Stimulated activated CD8-positive, alpha-beta memory T cell treated with anti-CD3 and anti-CD28 coated beads, Interleukin-7, amount 100 ng/mL, for 4 hours (primary cell): ENCODE measurements at regions not wholly inside any gene's neighbourhood (a gene's known extent, or its start where the extent isn't known, plus 50 kb on each side); places are given as distances from the start of the nearest gene placed in this dataset.
"Not testable (repeated sequence)": the region's sequence is repeated elsewhere in the genome, so short reads cannot be mapped to it uniquely, and the experiment has no call there.

Experiments used
- DNase-seq, 2 donors: peaks; one replicate each; pipeline ENCODE4 v3.0.0-alpha.2; 2020; ENCODE audit warnings: low read depth in 2 of 2

DNA sequence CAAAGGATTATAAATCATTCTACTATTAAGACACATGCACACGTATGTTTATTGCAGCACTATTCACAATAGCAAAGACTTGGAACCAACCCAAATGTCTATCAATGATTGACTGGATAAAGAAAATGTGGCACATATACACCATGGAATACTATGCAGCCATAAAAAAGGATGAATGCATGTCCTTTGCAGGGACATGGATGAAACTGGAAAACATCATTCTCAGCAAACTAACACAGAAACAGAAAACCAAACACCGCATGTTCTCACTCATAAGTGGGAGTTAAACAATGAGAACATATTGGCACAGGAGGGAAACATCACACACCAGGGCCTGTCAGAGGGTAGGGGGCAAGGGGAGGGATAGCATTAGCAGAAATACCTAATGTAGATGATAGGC, 646.7 kb upstream of the ARRDC3 start:
- DNase-seq = not testable (repeated sequence)

DNA sequence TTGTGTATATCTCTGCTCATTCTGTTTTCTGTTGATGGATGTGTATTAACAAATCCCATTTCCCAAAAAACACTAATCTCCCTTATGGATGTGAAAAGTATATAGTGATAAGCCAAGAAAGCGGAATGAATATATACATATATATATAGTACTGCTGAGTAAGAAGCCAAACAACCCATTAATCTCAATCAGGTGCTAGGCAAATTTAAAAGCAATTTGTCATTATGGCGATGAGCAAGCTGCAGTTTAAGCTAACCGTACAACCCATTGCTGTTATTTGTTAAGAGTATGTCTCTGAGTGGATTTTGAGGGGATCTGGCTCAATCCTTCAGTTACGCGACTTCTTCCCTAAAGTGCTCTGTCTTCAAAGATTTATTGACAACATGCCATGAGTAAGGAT, 640.4 kb upstream of the ARRDC3 start:
- DNase-seq = no peak

DNA sequence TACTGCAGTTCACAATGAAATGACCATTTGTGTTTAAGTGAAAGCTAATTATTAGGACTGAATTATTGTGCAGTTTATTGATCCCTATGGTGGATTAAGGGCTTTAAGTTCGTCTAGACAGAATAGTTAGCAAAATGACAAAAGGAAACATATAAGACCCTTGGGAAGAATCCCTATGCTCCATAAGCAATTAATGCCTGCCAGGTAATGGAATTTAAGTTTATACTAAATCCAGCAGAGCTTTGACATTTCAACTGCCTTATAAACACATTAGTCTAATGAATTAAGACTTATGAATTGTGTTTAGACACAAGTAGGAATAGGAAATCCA, 640.0 kb upstream of the ARRDC3 start:
- no peak for DNase-seq

DNA sequence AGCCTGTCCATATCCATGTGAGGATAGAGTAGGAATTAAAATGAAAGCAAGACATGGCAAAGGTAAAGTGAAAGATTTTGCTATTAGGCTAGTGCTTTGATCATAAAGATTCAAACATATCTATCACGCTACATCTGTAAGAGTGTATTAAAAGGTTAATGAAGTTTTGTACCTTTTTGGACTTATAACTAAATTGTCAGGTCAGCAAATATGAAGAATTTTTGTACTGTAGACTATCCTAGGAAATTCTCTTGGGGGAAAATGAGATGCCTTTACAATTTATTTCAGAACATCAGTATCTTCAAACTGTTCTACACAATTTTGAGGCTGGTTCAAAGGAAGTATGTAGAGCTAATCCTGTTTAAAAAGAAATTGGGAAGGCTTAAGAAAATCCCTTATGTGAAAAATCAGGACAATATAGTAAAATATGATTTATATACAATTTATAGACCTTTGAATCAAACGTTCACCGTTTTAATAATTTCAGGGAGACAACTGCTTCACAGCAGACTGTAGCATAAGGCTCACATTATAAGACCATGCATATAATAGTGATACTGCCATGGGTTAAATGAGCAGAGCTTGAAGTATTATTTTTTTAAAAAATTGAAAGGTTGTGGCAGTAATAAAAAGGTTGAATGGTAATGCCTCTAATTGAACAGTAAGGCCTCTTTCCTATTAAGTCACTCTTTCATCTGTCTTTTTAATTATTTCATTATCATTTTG, 639.5 kb upstream of the ARRDC3 start:
- no peak for DNase-seq

DNA sequence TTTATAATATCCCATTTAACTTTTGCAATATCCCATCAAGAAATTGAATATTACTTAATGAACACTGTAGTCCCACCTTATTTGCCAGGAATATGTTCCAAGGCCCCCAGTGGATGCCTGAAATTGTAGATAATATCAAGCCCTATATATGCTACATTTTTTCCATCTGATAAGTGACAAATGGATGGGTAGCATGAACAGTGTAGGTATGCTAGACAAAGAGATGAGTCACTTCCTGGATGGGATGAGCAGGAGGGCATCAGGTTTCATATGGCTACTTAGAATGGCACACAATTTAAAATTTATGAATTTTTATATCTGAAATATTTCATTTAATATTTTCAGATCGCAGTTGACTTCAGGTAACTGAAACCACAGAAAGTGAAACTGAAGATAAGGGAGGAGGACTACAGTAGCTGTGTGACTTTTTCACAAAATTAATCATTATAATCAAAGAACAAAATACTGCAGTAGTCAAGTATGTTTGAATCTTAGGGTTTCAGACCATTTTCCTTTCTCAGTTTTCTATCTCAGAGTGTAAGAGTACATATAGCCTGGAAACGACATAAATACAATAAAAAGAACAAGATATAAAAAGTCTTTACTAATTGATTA, 636.4 kb upstream of the ARRDC3 start:
- DNase-seq = no peak

DNA sequence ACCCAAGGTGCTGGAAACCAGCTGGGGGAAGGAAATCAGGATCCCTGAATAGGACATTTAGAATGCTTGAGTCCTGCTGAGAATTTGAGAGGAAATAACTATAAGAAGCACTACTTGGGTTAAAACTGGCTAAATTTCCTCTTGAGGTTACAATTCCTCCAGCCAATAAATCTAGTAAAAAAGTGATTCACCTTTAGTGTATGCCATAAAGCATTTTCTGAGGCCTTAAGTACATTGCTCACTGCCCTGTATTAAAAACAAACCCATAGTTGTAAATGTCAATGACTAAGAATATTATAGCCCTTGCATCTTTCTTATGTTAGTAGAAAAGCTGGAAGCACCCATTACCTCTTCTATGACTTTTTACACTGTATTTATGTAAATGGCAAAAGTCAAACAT, 634.7 kb upstream of the ARRDC3 start:
- no peak for DNase-seq

DNA sequence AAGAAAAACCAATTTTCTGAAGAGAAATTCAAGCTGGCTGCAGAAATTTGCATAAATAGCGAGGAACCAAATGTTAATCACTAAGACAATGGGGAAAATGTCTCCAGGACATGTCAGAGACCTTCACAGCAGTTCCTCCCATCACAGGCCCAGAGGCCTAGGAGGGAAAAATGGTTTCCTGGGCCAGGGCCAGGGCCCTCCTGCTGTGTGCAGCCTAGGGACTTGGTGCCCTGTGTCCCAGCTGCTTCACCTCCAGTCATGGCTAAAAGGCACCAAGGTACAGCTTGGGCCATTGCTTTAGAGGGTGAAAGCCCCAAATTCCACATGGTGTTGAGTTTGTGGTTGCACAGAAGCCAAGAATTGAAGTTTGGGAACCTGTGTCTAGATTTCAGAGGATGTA, 628.7 kb upstream of the ARRDC3 start:
- DNase-seq = not testable (repeated sequence)

DNA sequence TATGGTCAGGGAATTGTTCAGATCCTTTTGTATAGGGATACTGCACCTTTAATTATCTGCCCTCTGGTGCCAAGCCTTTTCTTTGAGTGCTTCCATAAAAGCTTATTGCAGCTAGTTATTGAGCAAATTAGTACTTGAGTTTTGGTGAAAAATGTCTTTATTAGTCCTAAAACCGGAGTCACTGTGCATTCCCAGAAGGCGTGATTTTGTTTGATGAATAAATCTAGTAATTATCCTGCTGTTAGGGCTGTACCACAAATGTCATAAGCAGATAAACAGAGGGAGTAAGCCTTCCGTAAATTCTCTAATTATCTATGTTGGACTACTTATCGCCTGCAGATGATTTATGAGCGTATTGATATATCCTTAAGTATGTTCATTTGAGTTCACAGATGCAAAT, 620.7 kb upstream of the ARRDC3 start:
- no peak for DNase-seq

DNA sequence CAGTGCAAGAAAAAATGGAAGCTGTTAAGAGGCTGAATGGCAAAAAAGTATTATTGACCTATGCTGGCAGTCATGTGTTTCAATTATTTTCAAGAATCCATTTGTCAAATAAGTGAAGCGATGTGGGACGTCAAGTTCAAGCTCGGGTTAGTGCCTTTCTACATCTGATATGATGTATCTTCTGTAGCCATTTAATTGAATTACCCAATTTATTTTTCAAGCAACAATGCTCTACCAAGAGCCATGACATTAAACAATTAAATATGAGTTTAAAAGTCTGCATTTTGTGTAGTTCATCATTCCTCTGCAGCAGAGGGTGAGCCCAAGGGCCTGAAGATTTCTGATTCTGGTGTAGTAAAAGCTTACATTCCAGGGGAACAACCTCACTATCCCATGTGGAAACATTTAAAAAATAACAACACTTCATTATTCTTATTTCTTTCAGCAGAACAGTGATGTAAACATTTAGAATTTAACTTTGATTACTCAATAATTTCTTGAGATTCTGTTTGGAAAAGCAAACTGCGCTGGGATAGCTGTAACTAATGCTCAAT, 619.7 kb upstream of the ARRDC3 start:
- DNase-seq = no peak

DNA sequence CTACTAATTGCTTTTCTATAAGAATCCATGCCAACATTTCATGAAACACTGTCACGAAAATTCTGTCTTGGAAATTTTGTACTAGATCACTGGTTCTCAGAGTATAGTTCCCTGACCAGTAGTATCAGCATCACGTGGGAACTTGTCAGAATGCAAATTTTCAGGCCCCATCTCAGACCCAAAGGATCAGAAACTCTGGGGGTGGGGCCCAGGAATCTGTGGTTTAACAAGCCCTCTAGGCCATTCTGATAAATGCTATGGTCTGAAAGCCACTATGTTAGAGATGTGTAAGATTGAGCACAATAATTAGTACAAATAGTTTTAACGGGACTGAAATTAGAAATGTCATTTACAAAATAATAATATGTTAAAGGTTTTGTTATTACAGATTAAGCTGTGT, 615.7 kb upstream of the ARRDC3 start:
- no peak for DNase-seq

DNA sequence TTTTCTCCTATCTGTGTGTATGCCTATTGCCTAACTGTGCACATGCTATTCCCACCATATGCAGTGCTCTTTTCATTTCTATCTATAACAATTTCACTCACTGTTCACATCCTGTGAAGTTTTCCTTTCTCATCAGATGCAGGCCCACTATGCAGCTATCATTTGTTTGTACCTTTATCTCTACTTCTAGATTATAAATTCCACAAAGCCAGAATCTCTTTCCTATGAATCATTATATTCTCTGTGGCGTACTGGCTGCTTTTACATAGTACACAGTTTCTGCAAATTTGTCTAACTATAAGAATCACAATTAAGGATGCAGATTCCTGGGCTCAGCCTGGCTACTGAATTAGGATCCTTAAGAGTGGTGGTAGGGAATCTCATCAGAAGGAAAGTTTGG, 600.8 kb upstream of the ARRDC3 start:
- DNase-seq = no peak

DNA sequence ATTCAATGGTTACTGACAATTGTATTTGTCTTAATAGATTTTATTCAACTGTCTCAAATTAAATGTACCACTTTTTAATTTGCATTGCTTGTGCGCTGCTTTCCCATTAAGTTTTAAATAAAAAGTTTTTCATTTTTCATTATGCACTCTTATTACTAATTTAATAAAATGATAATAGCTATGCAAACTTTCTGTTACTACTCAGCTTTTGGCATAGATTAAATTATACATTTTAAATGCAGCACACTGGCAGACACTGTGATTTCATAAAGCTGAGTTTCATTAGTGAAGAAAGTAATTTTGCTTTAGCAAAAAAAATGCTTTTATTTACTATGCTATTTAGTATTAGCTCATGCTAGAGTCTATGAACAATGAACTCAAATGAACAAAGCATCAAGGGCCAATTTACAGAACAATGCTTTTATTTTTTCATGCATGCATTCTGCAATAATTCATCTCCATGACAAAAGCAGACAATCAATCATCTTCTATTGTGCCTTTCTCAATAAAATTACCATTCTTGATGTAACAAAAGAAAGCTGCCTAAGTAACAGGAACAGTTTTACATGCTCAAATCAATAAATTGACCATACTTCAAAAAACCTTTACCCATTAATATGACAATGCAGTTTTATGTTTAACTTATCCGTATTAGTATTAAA, 595.2 kb upstream of the ARRDC3 start:
- no peak for DNase-seq

DNA sequence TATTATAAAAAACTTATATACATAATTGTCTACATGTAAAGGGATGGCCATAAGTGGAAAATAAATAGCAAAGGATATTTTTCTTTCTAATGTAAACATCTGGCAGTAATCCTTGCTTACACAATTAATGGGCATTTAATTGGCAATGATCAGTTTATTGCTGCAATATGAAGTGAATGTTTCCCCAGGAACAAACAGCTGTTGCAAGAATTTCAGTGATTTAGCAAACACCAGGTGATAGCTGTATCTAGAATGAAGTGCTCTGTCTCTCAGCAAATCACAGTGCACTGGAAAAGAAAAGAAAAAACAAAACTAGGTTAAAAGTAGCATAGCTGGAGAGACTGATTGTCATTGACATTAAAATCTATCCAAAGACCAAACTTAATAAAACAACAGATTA, 594.5 kb upstream of the ARRDC3 start:
- no peak for DNase-seq

DNA sequence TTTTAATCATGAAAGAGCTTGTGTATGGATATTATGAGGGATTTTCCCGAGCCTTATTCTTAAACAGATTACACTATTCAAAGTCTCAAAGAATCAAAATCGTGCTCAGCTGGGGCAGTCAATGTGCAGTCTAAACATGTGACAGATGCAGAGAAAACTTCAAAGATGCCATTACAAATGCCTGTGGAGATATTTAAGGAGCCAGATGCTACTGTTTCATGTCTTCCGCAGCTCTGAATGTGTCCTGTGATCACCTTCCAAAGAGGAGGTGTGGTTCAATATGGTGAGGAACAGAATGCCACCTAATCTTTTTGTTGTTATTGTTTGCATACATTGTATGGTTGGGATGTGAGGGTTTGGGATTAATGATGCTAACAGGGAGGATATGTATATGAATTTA, 593.3 kb upstream of the ARRDC3 start:
- DNase-seq = no peak

DNA sequence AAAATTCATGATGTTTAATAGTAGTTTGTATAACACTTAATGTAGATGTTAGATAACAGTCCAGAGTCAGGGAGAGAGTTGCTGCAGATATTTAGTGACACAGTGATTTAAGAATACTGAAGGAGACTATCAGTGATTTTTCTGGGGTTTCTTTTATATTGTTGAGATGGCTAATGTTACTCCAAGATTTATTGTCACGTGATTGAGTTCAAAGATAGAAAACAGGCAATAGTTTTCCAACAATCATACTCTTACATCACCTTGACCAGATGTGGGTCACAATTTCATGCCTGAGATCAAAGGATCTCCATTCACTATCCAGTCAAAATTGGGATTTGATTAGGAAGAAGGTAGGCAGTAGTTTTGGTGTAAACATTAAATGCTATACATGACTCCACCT, 580.0 kb upstream of the ARRDC3 start:
- no peak for DNase-seq

DNA sequence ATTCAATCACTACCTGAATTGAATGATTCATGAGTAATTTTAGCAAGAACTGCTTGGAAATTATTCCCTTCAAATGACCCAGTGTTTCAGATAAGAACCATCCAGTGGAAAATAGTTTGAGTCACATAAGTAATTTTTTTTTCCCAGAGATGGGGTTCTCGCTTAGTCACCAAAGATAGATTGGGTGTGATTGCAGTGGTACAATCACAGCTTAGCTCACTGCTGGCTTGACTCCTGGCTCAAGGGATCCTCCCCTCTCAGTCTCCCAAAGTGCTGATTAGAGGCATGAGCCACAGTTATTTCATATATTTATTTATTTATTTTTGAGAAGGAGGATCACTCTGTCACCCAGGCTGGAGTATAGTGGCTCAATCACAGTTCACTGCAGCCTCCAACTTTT, 574.5 kb upstream of the ARRDC3 start:
- no peak for DNase-seq

DNA sequence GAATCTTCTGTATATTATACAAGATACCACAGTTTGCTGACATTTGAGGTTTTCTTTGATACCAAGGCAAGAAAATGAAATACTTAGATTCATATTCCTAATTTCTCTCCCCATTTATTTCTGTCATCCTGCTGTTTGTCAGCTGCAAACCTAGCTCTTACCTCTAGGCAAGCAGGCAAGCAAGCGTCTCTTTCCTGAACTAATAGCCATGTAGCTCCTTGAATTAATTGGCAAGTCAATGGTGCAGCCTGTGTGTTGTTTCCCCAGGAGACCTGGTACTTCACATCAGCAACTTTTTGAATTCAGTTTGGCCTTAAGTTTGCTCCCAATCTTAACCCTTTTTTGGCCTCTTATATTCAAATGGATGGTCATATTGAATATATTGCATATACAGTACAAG, 573.6 kb upstream of the ARRDC3 start:
- DNase-seq = no peak

DNA sequence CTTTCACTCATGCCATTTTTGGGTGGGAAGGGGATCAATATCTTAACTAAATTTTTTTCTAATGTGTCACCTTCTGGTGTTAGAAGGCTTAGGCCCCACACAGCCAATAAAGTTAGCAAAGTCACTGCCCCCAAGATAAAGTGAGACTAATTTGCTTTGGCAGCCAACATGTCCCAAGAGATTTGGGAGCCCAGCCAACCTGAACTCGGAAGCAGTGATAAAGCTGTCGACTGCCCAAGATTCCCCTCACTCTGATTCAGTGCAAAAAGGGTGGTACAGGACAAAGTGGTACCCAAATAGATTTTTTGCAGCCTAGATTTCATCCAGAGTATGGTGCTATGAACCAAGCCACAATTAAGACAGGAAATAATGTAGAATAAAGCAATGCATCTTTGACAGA, 572.5 kb upstream of the ARRDC3 start:
- no peak for DNase-seq

DNA sequence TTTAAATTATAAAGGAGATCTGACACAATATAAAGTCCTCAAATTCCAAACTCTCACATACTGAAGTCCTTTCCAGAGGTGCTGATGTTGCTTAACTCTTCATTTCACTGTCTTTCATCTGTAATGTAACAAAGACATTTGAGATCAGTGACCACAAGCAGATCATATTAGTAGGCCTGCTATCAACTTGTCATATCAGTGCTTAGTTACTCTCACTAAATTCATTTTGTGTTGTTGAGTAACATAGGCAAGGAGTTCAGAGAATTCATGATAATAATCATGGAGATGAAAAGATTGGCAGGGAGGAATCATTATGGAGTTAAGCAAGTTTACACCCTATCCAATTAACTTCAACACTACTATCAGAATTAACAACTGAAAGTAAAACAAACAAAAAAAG, 571.0 kb upstream of the ARRDC3 start:
- DNase-seq = no peak

DNA sequence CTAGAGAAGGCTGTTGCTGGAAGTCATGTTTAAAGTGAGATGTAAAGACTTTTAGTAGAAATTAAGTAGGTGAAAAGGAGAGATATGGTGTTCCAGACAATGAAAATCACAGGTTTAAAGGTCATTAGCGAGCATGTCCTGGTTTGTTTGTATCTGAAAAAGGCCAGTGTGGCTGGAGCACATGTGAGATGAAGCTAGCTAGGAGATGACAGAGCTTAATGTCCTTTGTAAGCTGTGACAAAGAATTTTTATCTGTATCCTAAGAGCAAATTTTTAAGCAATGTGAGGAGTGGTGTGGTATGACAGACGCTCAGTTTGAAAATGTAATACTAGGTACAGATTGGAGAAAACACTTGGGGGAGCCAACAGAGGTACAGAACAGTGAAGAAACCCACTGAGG, 567.2 kb upstream of the ARRDC3 start:
- no peak for DNase-seq

DNA sequence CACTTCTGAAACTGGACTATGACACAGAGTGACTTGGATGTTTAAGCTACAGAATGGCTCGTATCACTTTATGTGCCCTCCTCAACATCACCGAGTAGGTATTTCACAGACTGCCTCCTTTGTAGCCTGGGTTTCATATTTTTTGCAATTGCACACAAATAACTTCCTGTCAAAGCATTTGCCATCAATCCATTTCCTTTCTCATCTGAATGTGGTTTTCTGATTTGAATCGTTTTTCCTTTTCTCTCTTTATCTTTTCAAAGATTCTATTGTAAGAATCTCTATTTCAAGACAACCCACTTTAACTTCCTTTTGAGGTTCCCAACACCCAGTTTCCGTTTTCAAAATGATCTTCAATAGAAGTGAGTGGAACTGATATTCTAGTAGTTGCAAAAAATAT, 563.8 kb upstream of the ARRDC3 start:
- DNase-seq = no peak

DNA sequence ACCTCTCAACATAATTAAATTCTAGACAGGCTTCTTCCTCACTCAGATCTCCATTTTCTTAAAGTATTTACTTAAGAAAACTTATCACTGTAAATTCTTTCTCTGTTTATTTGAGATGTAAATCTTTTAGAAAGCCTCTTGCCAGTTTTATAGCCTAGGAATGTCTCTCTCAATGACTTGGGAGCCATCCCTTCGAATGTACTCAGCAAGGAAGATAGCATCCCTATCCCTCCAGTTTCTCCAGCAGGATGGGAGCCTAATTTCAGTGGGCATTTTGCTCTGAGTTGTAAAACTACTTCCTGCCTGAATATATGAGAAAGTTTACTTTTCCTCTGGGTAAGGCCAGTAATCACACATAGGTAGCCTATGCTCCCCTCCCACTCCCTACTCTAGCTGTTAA, 558.5 kb upstream of the ARRDC3 start:
- no peak for DNase-seq

DNA sequence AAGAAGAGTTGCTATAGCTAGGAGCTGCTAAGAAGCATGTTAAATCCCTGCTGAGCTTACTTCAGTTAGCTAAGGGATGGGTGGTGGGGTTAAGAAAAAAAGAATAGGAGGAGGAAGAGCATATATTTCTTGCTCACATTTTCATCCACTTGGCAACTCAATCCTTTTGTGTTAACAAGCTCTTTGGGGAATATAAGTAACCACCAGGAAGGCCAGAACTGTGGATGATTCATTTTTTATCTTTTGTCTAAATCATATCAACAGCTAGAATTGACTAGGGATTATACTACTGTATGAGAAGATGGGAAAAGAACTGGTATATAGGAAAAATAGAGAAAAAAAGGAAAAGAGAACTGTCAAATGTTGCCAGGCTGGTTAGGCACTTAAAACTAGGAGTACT, 555.3 kb upstream of the ARRDC3 start:
- DNase-seq = no peak
